WTC11 (cell line): ENCODE measurements at regions not wholly inside any gene's neighbourhood (a gene's known extent, or its start where the extent isn't known, plus 50 kb on each side); places are given as distances from the start of the nearest gene placed in this dataset.

ENCODE experiments used
- JUN ChIP-seq: sonication (generic); formaldehyde crosslinking; IDR thresholded peaks from 2 replicates; pipeline ENCODE4 v1.8.0; 2023; ENCODE audit warnings: mild to moderate bottlenecking, missing genetic modification reagents
- NR2C2 ChIP-seq: sonication (generic); formaldehyde crosslinking; IDR thresholded peaks from 2 replicates; pipeline ENCODE4 v1.8.0; 2022; ENCODE audit warnings: mild to moderate bottlenecking, missing genetic modification reagents
- TEAD4 ChIP-seq: sonication (generic); formaldehyde crosslinking; IDR thresholded peaks from 2 replicates; pipeline ENCODE4 v1.8.0; 2022; ENCODE audit warnings: mild to moderate bottlenecking, missing genetic modification reagents
- TF ChIP-seq, protein P1 (sequence below): fragments of 200-600 bp; IDR thresholded peaks from 2 replicates; pipeline ENCODE4 v1.8.0; 2022; ENCODE audit warnings: antibody characterized with exemption
- TF ChIP-seq, protein P2 (sequence below): sonication (generic); formaldehyde crosslinking; IDR thresholded peaks from 2 replicates; pipeline ENCODE4 v1.8.0; 2023; ENCODE audit warnings: missing genetic modification reagents, mild to moderate bottlenecking, borderline replicate concordance
- TF ChIP-seq, protein P3 (sequence below): sonication (generic); formaldehyde crosslinking; IDR thresholded peaks from 2 replicates; pipeline ENCODE4 v1.8.1; 2023; ENCODE audit warnings: mild to moderate bottlenecking, missing genetic modification reagents, moderate library complexity

DNA sequence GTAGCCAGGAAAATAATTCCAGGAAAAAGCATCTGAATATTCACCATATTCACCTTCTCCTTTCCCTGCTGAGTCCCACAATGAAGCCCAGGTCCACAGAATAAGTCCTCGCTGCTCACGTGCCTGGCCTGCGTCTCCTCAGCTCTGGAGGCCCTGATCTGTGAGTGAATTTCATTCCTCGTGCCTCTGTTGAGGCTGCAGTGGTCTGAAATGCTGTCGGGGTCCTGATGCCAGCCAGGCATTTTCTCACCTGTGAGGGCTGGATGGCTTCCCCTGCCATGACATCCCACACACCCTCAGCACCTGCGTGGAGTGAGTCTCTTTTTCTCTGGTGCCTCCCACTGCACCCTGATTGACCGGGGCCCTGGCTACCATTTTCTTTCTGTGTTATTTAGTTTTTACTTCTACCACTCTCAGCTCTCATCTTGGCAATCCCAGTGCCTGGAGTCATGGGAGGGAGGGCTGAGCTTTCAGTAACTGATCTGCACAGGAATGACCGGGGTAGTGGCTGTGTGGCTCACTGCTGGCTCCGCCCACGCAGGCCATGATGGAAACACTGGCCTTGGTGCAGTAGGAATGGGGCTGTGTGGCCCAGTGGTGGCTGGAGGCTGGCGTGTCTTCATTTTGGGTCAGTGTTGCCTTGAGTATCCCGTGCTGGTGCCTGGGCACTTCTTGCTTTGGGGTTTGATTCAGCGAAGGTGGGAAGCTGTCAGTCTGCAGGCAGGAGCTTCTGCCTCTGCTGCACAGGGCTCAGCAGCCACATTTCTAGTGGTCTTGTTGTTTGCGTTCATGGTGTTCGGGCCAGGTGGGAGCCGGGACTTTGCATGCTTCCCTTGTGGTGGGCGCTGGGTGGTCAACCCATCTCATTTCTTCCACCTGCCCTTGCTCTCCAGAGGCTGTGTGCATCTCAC is 807.2 kb downstream of the TBC1D22A start:
- TF ChIP-seq, protein P1, sequence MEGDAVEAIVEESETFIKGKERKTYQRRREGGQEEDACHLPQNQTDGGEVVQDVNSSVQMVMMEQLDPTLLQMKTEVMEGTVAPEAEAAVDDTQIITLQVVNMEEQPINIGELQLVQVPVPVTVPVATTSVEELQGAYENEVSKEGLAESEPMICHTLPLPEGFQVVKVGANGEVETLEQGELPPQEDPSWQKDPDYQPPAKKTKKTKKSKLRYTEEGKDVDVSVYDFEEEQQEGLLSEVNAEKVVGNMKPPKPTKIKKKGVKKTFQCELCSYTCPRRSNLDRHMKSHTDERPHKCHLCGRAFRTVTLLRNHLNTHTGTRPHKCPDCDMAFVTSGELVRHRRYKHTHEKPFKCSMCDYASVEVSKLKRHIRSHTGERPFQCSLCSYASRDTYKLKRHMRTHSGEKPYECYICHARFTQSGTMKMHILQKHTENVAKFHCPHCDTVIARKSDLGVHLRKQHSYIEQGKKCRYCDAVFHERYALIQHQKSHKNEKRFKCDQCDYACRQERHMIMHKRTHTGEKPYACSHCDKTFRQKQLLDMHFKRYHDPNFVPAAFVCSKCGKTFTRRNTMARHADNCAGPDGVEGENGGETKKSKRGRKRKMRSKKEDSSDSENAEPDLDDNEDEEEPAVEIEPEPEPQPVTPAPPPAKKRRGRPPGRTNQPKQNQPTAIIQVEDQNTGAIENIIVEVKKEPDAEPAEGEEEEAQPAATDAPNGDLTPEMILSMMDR, result no peak
- TF ChIP-seq, protein P2, sequence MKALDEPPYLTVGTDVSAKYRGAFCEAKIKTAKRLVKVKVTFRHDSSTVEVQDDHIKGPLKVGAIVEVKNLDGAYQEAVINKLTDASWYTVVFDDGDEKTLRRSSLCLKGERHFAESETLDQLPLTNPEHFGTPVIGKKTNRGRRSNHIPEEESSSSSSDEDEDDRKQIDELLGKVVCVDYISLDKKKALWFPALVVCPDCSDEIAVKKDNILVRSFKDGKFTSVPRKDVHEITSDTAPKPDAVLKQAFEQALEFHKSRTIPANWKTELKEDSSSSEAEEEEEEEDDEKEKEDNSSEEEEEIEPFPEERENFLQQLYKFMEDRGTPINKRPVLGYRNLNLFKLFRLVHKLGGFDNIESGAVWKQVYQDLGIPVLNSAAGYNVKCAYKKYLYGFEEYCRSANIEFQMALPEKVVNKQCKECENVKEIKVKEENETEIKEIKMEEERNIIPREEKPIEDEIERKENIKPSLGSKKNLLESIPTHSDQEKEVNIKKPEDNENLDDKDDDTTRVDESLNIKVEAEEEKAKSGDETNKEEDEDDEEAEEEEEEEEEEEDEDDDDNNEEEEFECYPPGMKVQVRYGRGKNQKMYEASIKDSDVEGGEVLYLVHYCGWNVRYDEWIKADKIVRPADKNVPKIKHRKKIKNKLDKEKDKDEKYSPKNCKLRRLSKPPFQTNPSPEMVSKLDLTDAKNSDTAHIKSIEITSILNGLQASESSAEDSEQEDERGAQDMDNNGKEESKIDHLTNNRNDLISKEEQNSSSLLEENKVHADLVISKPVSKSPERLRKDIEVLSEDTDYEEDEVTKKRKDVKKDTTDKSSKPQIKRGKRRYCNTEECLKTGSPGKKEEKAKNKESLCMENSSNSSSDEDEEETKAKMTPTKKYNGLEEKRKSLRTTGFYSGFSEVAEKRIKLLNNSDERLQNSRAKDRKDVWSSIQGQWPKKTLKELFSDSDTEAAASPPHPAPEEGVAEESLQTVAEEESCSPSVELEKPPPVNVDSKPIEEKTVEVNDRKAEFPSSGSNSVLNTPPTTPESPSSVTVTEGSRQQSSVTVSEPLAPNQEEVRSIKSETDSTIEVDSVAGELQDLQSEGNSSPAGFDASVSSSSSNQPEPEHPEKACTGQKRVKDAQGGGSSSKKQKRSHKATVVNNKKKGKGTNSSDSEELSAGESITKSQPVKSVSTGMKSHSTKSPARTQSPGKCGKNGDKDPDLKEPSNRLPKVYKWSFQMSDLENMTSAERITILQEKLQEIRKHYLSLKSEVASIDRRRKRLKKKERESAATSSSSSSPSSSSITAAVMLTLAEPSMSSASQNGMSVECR (CRISPR knock-in tag), result no peak
- TF ChIP-seq TEAD4 (CRISPR knock-in tag) (no peak), JUN (no peak), NR2C2 (CRISPR knock-in tag) (no peak)
- TF ChIP-seq, protein P3, sequence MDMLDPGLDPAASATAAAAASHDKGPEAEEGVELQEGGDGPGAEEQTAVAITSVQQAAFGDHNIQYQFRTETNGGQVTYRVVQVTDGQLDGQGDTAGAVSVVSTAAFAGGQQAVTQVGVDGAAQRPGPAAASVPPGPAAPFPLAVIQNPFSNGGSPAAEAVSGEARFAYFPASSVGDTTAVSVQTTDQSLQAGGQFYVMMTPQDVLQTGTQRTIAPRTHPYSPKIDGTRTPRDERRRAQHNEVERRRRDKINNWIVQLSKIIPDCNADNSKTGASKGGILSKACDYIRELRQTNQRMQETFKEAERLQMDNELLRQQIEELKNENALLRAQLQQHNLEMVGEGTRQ, result no peak
